ENCODE measurements at regions not wholly inside any gene's neighbourhood (a gene's known extent, or its start where the extent isn't known, plus 50 kb on each side); places are given as distances from the start of the nearest gene placed in this dataset.
"Not testable (repeated sequence)": the region's sequence is repeated elsewhere in the genome, so short reads cannot be mapped to it uniquely, and the experiment has no call there.

- not testable (repeated sequence) for DNase-seq
Measured at GRCh38 chr5:82455317-82455716, 177.2 kb upstream of the RPS23 start.

- DNase-seq: no peak
Measured at GRCh38 chr5:82448374-82448773, 170.2 kb upstream of the RPS23 start.

GRCh38 chr5:82447913-82448312 lies 169.8 kb upstream of the RPS23 start:
- no peak for DNase-seq

GRCh38 chr5:82446809-82447208 lies 168.7 kb upstream of the RPS23 start:
- no peak for DNase-seq

- DNase-seq: no peak
Measured at GRCh38 chr5:82445726-82446335, 167.7 kb upstream of the RPS23 start.

GRCh38 chr5:82439750-82440445 lies 161.7 kb upstream of the RPS23 start:
- DNase-seq: no peak

- DNase-seq: not testable (repeated sequence)
Measured at GRCh38 chr5:82437565-82437964, 159.4 kb upstream of the RPS23 start.

- no peak for DNase-seq
Measured at GRCh38 chr5:82436291-82436690, 158.1 kb upstream of the RPS23 start.

GRCh38 chr5:82434696-82435660 lies 156.8 kb upstream of the RPS23 start:
- DNase-seq: not testable (repeated sequence)

GRCh38 chr5:82426464-82427154 lies 148.5 kb upstream of the RPS23 start:
- no peak for DNase-seq

- DNase-seq: no peak
Measured at GRCh38 chr5:82425591-82425990, 147.4 kb upstream of the RPS23 start.

GRCh38 chr5:82424211-82424610 lies 146.1 kb upstream of the RPS23 start:
- no peak for DNase-seq

GRCh38 chr5:82422751-82423181 lies 144.6 kb upstream of the RPS23 start:
- DNase-seq: no peak

GRCh38 chr5:82422001-82422740 lies 144.0 kb upstream of the RPS23 start:
- DNase-seq: no peak

GRCh38 chr5:82421119-82421518 lies 143.0 kb upstream of the RPS23 start:
- peak; percentile 69 for DNase-seq

GRCh38 chr5:82420524-82420923 lies 142.4 kb upstream of the RPS23 start:
- DNase-seq: not testable (repeated sequence)

GRCh38 chr5:82419559-82420332 lies 141.6 kb upstream of the RPS23 start:
- no peak for DNase-seq

GRCh38 chr5:82418608-82418950 lies 140.4 kb upstream of the RPS23 start:
- DNase-seq: no peak

GRCh38 chr5:82417776-82418607 lies 139.8 kb upstream of the RPS23 start:
- peak; percentile 41 for DNase-seq

GRCh38 chr5:82416512-82416911 lies 138.4 kb upstream of the RPS23 start:
- peak; percentile 20 for DNase-seq

GRCh38 chr5:82414041-82414388 lies 135.9 kb upstream of the RPS23 start:
- DNase-seq: peak; percentile 88

All from kidney glomerular epithelial cell (primary cell).